HEK293T (cell line): ENCODE measurements at regions not wholly inside any gene's neighbourhood (a gene's known extent, or its start where the extent isn't known, plus 50 kb on each side); places are given as distances from the start of the nearest gene placed in this dataset.

Source experiments
- CTCF ChIA-PET: fragments of 350-600 bp; formaldehyde crosslinking; extraction: SDS; loops from one replicate; lab custom pipeline; 2021; ENCODE audit warnings: antibody characterized with exemption, inconsistent platforms; lab: Yijun Ruan, JAX
- POLR2A ChIA-PET: fragments of 350-600 bp; formaldehyde crosslinking; extraction: SDS; loops from one replicate; lab custom pipeline; 2020; ENCODE audit warnings: antibody characterized with exemption, inconsistent platforms; lab: Yijun Ruan, JAX
- DNase-seq: peaks from one replicate; pipeline ENCODE4 v3.0.0; 2012; ENCODE audit warnings: mixed read lengths; ENCODE audit errors: extremely low spot score
- ARNT ChIP-seq: fragments of 450-650 bp; IDR thresholded peaks from 2 replicates; pipeline ENCODE4 v1.6.1; 2017; ENCODE audit warnings: mild to moderate bottlenecking
- BHLHE40 ChIP-seq: fragments of 450-650 bp; IDR thresholded peaks from 2 replicates; pipeline ENCODE4 v1.6.1; 2016; ENCODE audit warnings: mild to moderate bottlenecking, moderate library complexity, borderline replicate concordance
- CTBP1 ChIP-seq: fragments of 450-650 bp; IDR thresholded peaks from 2 replicates; pipeline ENCODE4 v1.6.1; 2016; ENCODE audit warnings: borderline replicate concordance
- ELF4 ChIP-seq: fragments of 450-650 bp; IDR thresholded peaks from 2 replicates; pipeline ENCODE4 v1.6.1; 2017; ENCODE audit warnings: antibody characterized with exemption
- FOXA1 ChIP-seq: fragments of 450-650 bp; IDR thresholded peaks from 2 replicates; pipeline ENCODE4 v1.6.1; 2016; ENCODE audit warnings: mild to moderate bottlenecking
- FOXK2 ChIP-seq: fragments of 450-650 bp; IDR thresholded peaks from 2 replicates; pipeline ENCODE4 v1.6.1; 2016; ENCODE audit warnings: mild to moderate bottlenecking
- FOXM1 ChIP-seq: fragments of 450-650 bp; IDR thresholded peaks from 2 replicates; pipeline ENCODE4 v1.6.1; 2017; ENCODE audit warnings: mild to moderate bottlenecking, borderline replicate concordance
- HDGF ChIP-seq: fragments of 450-650 bp; IDR thresholded peaks from 2 replicates; pipeline ENCODE4 v1.6.1; 2017; ENCODE audit warnings: antibody characterized with exemption, borderline replicate concordance
- L3MBTL2 ChIP-seq: fragments of 450-650 bp; conservative IDR thresholded peaks from 2 replicates; pipeline ENCODE4 v1.6.1; 2016; ENCODE audit warnings: mild to moderate bottlenecking
- LEF1 ChIP-seq: fragments of 450-650 bp; IDR thresholded peaks from 2 replicates; pipeline ENCODE4 v1.6.1; 2017; ENCODE audit warnings: mild to moderate bottlenecking, borderline replicate concordance
- NFRKB ChIP-seq: fragments of 450-650 bp; IDR thresholded peaks from 2 replicates; pipeline ENCODE4 v1.6.1; 2016; ENCODE audit warnings: mild to moderate bottlenecking, moderate library complexity
- SP1 ChIP-seq: fragments of 450-650 bp; IDR thresholded peaks from 2 replicates; pipeline ENCODE4 v1.6.1; 2017
- SUZ12 ChIP-seq: fragments of 450-650 bp; IDR thresholded peaks from 2 replicates; pipeline ENCODE4 v1.6.1; 2016; ENCODE audit warnings: mild to moderate bottlenecking
- TARDBP ChIP-seq: fragments of 450-650 bp; IDR thresholded peaks from 2 replicates; pipeline ENCODE4 v1.6.1; 2016
- ZNF384 ChIP-seq: fragments of 450-650 bp; IDR thresholded peaks from 2 replicates; pipeline ENCODE4 v1.6.1; 2016
- TF ChIP-seq, protein P1 (sequence below): fragments of 450-650 bp; IDR thresholded peaks from 2 replicates; pipeline ENCODE4 v1.6.1; 2016

DNA sequence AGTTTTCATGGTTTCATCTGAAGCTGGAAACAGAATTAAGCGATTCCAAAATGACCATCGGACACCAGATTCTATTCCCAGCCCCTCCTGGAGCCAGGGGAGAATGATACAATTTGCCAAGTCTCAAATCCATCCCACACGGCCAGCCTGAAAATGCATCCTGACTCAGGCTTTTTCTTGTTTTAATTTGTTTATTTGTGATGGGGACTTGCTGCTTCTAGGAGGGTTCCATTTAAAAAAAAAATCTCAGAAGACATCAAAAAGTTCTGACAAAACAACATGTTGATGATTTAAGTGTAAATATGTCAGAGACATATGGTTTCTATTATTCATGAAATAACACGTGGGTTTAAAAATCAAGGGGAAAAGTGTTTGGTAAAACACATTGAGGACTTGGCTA is 173.2 kb downstream of the GAS1 start:
- CTCF ChIA-PET = no interaction called here
- POLR2A ChIA-PET = no interaction called here
- TF ChIP-seq FOXM1 = no peak
- no peak for TF ChIP-seq L3MBTL2
- no peak for TF ChIP-seq SUZ12
- no peak for TF ChIP-seq TARDBP
- TF ChIP-seq ZNF384 = no peak
- no peak for TF ChIP-seq SP1
- no peak for TF ChIP-seq FOXK2
- no peak for TF ChIP-seq CTBP1
- TF ChIP-seq NFRKB = no peak
- TF ChIP-seq ELF4 = no peak
- TF ChIP-seq BHLHE40 = no peak
- TF ChIP-seq HDGF = no peak
- TF ChIP-seq FOXA1 = no peak
- TF ChIP-seq ARNT = no peak
- no peak for TF ChIP-seq LEF1
- TF ChIP-seq, protein P1, sequence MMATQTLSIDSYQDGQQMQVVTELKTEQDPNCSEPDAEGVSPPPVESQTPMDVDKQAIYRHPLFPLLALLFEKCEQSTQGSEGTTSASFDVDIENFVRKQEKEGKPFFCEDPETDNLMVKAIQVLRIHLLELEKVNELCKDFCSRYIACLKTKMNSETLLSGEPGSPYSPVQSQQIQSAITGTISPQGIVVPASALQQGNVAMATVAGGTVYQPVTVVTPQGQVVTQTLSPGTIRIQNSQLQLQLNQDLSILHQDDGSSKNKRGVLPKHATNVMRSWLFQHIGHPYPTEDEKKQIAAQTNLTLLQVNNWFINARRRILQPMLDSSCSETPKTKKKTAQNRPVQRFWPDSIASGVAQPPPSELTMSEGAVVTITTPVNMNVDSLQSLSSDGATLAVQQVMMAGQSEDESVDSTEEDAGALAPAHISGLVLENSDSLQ = no peak
- DNase-seq = no peak

DNA sequence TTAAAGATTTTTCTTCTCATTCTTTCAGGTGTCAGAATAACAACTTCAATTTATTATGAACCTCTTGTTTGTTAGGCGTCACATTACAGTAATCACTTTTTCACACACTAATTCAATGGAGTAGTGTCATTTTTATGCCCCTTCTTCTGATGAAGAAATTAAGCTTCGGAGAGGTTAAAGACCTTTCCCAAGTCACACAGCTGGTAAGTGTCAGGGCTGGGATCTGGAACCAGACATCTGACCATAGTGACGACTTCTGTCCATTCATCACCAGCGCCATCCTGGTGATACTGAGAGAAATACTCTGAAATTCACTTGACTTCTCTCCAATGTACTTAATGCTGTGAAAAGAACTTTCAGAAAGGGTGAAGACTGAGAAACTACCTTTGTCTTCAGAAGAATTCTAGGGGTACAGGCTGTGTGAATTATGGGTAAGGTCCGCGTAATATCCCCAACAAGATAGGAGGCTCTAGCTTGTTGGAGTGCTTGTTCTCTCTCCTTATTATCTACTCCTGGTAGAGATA is 173.8 kb downstream of the GAS1 start:
- ChIA-PET POLR2A (no interaction called here), CTCF (no interaction called here)
- TF ChIP-seq TARDBP (no peak), ARNT (no peak), FOXK2 (no peak)
- DNase-seq = no peak

DNA sequence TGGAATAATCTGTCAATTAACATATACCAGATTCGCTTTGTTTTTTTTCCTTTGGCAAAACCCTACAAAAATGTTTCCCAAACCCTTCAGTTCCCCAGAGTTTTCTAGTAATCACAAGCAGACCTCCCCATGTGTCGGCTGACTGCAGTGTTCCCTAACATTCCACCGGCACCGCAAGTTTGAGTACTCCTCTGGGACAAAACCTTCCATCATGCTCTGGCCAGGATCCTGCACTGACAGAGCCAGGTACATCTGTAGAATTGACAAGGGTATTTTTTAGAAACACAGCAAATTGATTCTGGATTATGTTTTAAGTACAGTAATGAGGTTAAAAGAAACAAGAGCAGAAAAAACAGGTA is 174.7 kb downstream of the GAS1 start:
- ChIA-PET CTCF (no interaction called here), POLR2A (no interaction called here)
- DNase-seq = no peak
- TF ChIP-seq TARDBP (no peak), ARNT (no peak)

DNA sequence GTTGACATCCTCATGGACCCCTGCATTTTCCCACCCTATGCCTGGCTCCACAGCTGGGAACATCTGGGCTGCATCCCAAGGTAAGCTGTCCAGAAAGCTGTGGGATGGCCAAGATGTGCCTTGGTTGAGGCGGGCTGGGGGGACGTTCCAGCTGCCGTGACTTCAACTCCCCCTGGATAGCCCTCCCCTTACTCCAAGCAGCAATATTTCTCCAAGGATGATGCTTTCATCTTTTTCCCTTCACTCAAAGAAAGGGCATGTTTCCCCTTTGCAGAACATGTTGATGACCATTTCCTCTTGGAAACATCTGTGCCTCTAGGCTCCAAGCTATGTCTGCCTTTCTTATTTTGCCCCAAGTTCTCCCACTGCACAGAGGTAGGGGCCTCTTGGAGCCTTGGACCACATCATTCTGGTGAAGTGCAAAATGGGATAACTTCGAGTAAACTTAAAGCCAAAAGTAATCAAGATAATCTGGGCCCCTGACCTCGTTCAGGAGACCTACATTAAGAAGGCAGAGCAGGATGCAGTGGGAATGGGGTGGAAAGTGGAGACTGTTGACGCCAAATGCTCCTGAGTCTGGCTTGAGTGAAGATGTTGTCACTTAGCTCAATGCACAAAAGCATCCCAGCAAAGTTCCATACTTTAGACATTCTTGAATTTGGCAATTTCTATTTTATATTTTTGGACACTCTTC is 175.2 kb downstream of the GAS1 start:
- no peak for TF ChIP-seq ELF4
- TF ChIP-seq TARDBP = no peak
- TF ChIP-seq BHLHE40 = no peak
- DNase-seq = no peak
- POLR2A ChIA-PET = no interaction called here
- CTCF ChIA-PET = no interaction called here

DNA sequence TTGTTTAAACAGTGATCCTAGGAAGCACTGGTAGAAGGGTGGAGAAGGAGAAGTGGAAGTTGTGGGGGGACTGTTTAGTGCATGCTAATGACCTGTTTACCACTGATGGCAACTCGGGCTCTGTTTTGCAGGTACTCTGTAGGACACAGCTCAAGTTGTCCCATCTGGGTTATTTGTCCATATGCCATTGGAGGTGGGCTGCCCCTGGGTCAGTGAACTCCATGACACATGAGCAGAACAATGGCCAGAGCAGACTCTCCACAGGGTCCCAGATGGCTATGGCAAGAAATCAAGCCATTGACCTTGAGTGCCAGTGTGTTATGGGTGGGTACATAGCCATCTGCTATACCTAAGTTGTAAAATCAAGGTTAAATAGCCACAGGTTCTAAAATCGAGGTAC is 175.9 kb downstream of the GAS1 start:
- TF ChIP-seq FOXA1 (no peak), CTBP1 (no peak), ELF4 (no peak), FOXM1 (no peak), FOXK2 (no peak), BHLHE40 (no peak), TARDBP (no peak), SUZ12 (no peak), HDGF (no peak), ZNF384 (no peak), LEF1 (no peak), ARNT (no peak), SP1 (no peak), L3MBTL2 (no peak), NFRKB (no peak)
- TF ChIP-seq, protein P1 = no peak
- DNase-seq = no peak
- CTCF ChIA-PET = no interaction called here
- POLR2A ChIA-PET = no interaction called here

DNA sequence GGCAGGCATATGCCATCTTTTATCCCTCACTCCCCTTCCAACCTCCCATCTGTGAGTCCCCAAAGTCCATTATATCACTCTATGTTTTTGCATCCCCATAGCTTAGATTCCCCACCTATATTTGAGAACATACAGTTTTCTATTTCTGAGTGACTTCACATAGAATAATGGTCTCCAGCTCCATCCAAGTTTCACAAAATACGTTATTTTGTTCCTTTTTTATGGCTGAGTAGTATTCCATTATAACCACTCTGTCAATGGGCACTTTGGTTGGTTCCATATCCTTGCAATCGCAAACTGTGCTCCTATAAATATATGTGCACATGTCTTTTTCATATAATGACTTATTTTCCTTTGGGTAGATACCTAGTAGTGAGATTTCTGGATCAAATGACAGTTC is 178.6 kb downstream of the GAS1 start:
- ChIA-PET CTCF (no interaction called here), POLR2A (no interaction called here)
- DNase-seq = no peak
- no peak for TF ChIP-seq SUZ12
- no peak for TF ChIP-seq BHLHE40
- no peak for TF ChIP-seq ARNT
- no peak for TF ChIP-seq L3MBTL2
- TF ChIP-seq FOXA1 = no peak
- no peak for TF ChIP-seq FOXK2
- no peak for TF ChIP-seq ELF4

DNA sequence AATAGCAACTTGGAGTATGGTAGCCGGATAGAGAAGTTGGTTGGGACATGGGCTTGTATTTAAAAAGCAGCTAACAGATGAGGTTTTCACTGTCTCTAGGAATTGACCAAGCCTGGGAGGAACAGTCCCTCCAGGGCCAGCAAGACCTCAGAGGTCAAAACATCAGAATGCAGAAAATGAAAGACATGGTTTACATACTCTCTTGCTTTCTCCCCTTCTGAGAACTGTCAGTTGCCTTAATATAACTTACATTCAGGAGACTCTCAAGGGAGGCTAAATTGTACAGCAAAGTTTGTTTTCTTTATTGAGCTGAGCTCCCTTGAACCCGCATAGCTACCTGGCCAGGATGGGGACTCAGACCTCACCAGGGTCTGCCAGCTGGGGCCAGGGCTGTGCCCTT is 179.3 kb downstream of the GAS1 start:
- ChIA-PET POLR2A (no interaction called here), CTCF (no interaction called here)

More for the DNA sequence above, 179.3 kb downstream of the GAS1 start:
- DNase-seq = no peak
- TF ChIP-seq L3MBTL2 = no peak
- no peak for TF ChIP-seq ELF4
- TF ChIP-seq FOXK2 = no peak
- no peak for TF ChIP-seq SP1
- TF ChIP-seq NFRKB = no peak
- TF ChIP-seq SUZ12 = no peak
- TF ChIP-seq, protein P1 = no peak
- no peak for TF ChIP-seq HDGF
- TF ChIP-seq FOXA1 = no peak
- no peak for TF ChIP-seq ZNF384
- no peak for TF ChIP-seq FOXM1
- no peak for TF ChIP-seq CTBP1
- TF ChIP-seq TARDBP = no peak
- no peak for TF ChIP-seq ARNT
- no peak for TF ChIP-seq LEF1
- no peak for TF ChIP-seq BHLHE40
